H9 (cell line): ENCODE measurements at regions not wholly inside any gene's neighbourhood (a gene's known extent, or its start where the extent isn't known, plus 50 kb on each side); places are given as distances from the start of the nearest gene placed in this dataset.

Source experiments
- DNase-seq: peaks from one replicate; pipeline ENCODE4 v3.0.0-alpha.2; 2017
- H2AFZ ChIP-seq: one replicate; pipeline ENCODE4 v1.6.1; 2013; ENCODE audit warnings: mild to moderate bottlenecking, low read length, control low read depth, moderate library complexity
- H2AK5ac ChIP-seq: 2 replicates; pipeline ENCODE4 v1.6.1; 2013; ENCODE audit warnings: low read length, control low read depth, mixed read lengths; ENCODE audit not compliant: insufficient read length
- H2BK120ac ChIP-seq: one replicate; pipeline ENCODE4 v1.6.1; 2013; ENCODE audit warnings: low read depth, mild to moderate bottlenecking, low read length, control low read depth, inconsistent platforms; ENCODE audit not compliant: poor library complexity, severe bottlenecking
- H2BK12ac ChIP-seq: 2 replicates; pipeline ENCODE4 v1.6.1; 2013; ENCODE audit warnings: low read length, control low read depth, mixed read lengths, low read depth; ENCODE audit not compliant: insufficient read length
- H2BK15ac ChIP-seq: 2 replicates; pipeline ENCODE4 v1.6.1; 2013; ENCODE audit warnings: low read depth, low read length, control low read depth
- H2BK20ac ChIP-seq: one replicate; pipeline ENCODE4 v1.6.1; 2013; ENCODE audit warnings: low read depth, mild to moderate bottlenecking, low read length, control low read depth, inconsistent platforms; ENCODE audit not compliant: poor library complexity, severe bottlenecking
- H2BK5ac ChIP-seq: 2 replicates; pipeline ENCODE4 v1.6.1; 2013; ENCODE audit warnings: low read length, control low read depth, mixed read lengths; ENCODE audit not compliant: insufficient read length
- H3K14ac ChIP-seq: 2 replicates; pipeline ENCODE4 v1.6.1; 2013; ENCODE audit warnings: low read length, control low read depth; ENCODE audit not compliant: insufficient read depth
- H3K18ac ChIP-seq: 2 replicates; pipeline ENCODE4 v1.6.1; 2013; ENCODE audit warnings: low read depth, mild to moderate bottlenecking, mixed read lengths, low read length, control low read depth; ENCODE audit not compliant: insufficient read length
- H3K23ac ChIP-seq: 2 replicates; pipeline ENCODE4 v1.6.1; 2013; ENCODE audit warnings: low read length, control low read depth, mixed read lengths, low read depth; ENCODE audit not compliant: insufficient read length
- H3K23me2 ChIP-seq: 2 replicates; pipeline ENCODE4 v1.6.1; 2013; ENCODE audit warnings: low read depth, mild to moderate bottlenecking, mixed read lengths, low read length, control low read depth; ENCODE audit not compliant: insufficient read length, poor library complexity, severe bottlenecking
- H3K27ac ChIP-seq: 2 replicates; pipeline ENCODE4 v1.5.1; 2013; ENCODE audit warnings: low read length, control low read depth, mixed read lengths, low read depth; ENCODE audit not compliant: insufficient read length
- H3K27me3 ChIP-seq: 2 replicates; pipeline ENCODE4 v1.6.1; 2013; ENCODE audit warnings: low read length, control low read depth, inconsistent platforms; ENCODE audit not compliant: insufficient read depth
- H3K4ac ChIP-seq: 2 replicates; pipeline ENCODE4 v1.6.1; 2013; ENCODE audit warnings: low read depth, mild to moderate bottlenecking, control low read depth, inconsistent platforms, low read length, moderate library complexity
- H3K4me1 ChIP-seq: 2 replicates; pipeline ENCODE4 v1.6.1; 2013; ENCODE audit warnings: low read length, control low read depth, inconsistent platforms; ENCODE audit not compliant: insufficient read depth
- H3K4me2 ChIP-seq: 2 replicates; pipeline ENCODE4 v1.6.1; 2013; ENCODE audit warnings: low read length, control low read depth, mixed read lengths; ENCODE audit not compliant: insufficient read length, insufficient read depth
- H3K56ac ChIP-seq: 2 replicates; pipeline ENCODE4 v1.6.1; 2013; ENCODE audit warnings: low read depth, mild to moderate bottlenecking, mixed read lengths, low read length, control low read depth; ENCODE audit not compliant: insufficient read length
- H3K79me1 ChIP-seq: 2 replicates; pipeline ENCODE4 v1.6.1; 2013; ENCODE audit warnings: low read depth, mild to moderate bottlenecking, moderate library complexity, low read length, control low read depth, inconsistent platforms; ENCODE audit not compliant: insufficient read depth, poor library complexity, severe bottlenecking
- H3K79me2 ChIP-seq: 2 replicates; pipeline ENCODE4 v1.6.1; 2013; ENCODE audit warnings: low read length, control low read depth, inconsistent platforms; ENCODE audit not compliant: insufficient read depth
- H3K9ac ChIP-seq: 2 replicates; pipeline ENCODE4 v1.6.1; 2013; ENCODE audit warnings: low read length, control low read depth, mixed read lengths; ENCODE audit not compliant: insufficient read length; ENCODE audit errors: extremely low read depth
- H3K9me3 ChIP-seq: one replicate; pipeline ENCODE4 v1.6.1; 2013; ENCODE audit warnings: low read depth, low read length, inconsistent platforms; ENCODE audit not compliant: control insufficient read depth
- H3T11ph ChIP-seq: one replicate; pipeline ENCODE4 v1.6.1; 2013; ENCODE audit warnings: mild to moderate bottlenecking, low read length, control low read depth, inconsistent platforms
- H4K20me1 ChIP-seq: one replicate; pipeline ENCODE4 v1.6.1; 2013; ENCODE audit not compliant: control insufficient read depth, insufficient read length, insufficient read depth
- H4K5ac ChIP-seq: 2 replicates; pipeline ENCODE4 v1.6.1; 2013; ENCODE audit warnings: low read depth, mild to moderate bottlenecking, mixed read lengths, low read length, control low read depth; ENCODE audit not compliant: insufficient read length
- H4K8ac ChIP-seq: replicated peaks from 2 replicates; pipeline ENCODE4 v1.6.1; 2013; ENCODE audit warnings: low read length, control low read depth, mixed read lengths, low read depth; ENCODE audit not compliant: insufficient read length
- H4K91ac ChIP-seq: 2 replicates; pipeline ENCODE4 v1.6.1; 2013; ENCODE audit warnings: low read depth, mild to moderate bottlenecking, moderate library complexity, mixed read lengths, low read length, control low read depth; ENCODE audit not compliant: insufficient read length
- H3K27ac Mint-ChIP-seq, 3 experiments: 2 replicates in 2 of 3; 3 replicates in 1 of 3; pipeline ENCODE4 v1.8.0; 2020 to 2021; ENCODE audit warnings: mixed read lengths in 3 of 3, mild to moderate bottlenecking in 1 of 3, moderate library complexity in 1 of 3
- H3K27me3 Mint-ChIP-seq: 2 replicates; pipeline ENCODE4 v1.8.0; 2021; ENCODE audit warnings: low read depth, mild to moderate bottlenecking, moderate library complexity, mixed read lengths
- H3K36me3 Mint-ChIP-seq, 3 experiments: 2 replicates in 2 of 3; 3 replicates in 1 of 3; pipeline ENCODE4 v1.8.0; 2020 to 2021; ENCODE audit warnings: low read depth in 3 of 3, mixed read lengths in 3 of 3; ENCODE audit not compliant: insufficient read depth in 1 of 3
- H3K4me1 Mint-ChIP-seq, 2 experiments: 2 replicates each; pipeline ENCODE4 v1.8.0; 2020; ENCODE audit warnings: mixed read lengths in 2 of 2
- H3K4me3 Mint-ChIP-seq, 2 experiments: 2 replicates in 1 of 2; 3 replicates in 1 of 2; pipeline ENCODE4 v1.8.0; 2020 to 2021; ENCODE audit warnings: mild to moderate bottlenecking in 2 of 2, mixed read lengths in 2 of 2, moderate library complexity in 1 of 2
- H3K9me3 Mint-ChIP-seq, 2 experiments: 2 replicates in 1 of 2; 3 replicates in 1 of 2; pipeline ENCODE4 v1.8.0; 2020; ENCODE audit warnings: mild to moderate bottlenecking in 2 of 2, mixed read lengths in 2 of 2, moderate library complexity in 1 of 2
- CTCF ChIP-seq: fragments of 200-600 bp; sonication (generic); conservative IDR thresholded peaks from 3 replicates; pipeline ENCODE4 v1.8.0; 2021; ENCODE audit warnings: antibody characterized with exemption, mild to moderate bottlenecking
- WGBS: extraction: QIAGEN DNeasy Blood & Tissue Kit; methylation state at CpG from one replicate; pipeline ENCODE4 v1.1.7; 2013; ENCODE audit warnings: missing lambda C conversion rate, low lambda C conversion rate, mixed read lengths; ENCODE audit not compliant: insufficient read length; ENCODE audit errors: extremely low coverage; 5-methylcytosine and 5-hydroxymethylcytosine counted together

GRCh38 chr1:53409233-53409632 is 50.0 kb upstream of the DMRTB1 start:
- no peak for TF ChIP-seq CTCF

More at GRCh38 chr1:53409233-53409632, 50.0 kb upstream of the DMRTB1 start:
- H3K27me3 ChIP-seq, result no peaks in the 10 kb centered on the region
- no peak overlapping the region for H2BK5ac ChIP-seq
- H3K27ac ChIP-seq, result no peak overlapping the region
- H3K79me2 ChIP-seq, result no peaks in the 10 kb centered on the region
- no peak overlapping the region for H3K56ac ChIP-seq
- H2BK15ac ChIP-seq, result no peak overlapping the region
- no peak for DNase-seq
- Mint-ChIP-seq H3K27ac (peak overlapping the region in 2 of 3 experiments; percentile 73 to 90; a peak in 3 of 7 replicates), H3K9me3 (no peaks in the 10 kb centered on the region), H3K4me3 (no peak overlapping the region), H3K36me3 (no peaks in the 10 kb centered on the region; a peak in 2 of 7 replicates), H3K4me1 (peaks cover 17 to 35% of the 10 kb centered on the region in 2 experiments), H3K27me3 (peaks cover 17% of the 10 kb centered on the region)
- H3K79me1 ChIP-seq, result no peaks in the 10 kb centered on the region
- H3K4ac ChIP-seq, result no peak overlapping the region; the same call in 1 of the 2 replicates
- no peak overlapping the region for H4K5ac ChIP-seq
- H3K23me2 ChIP-seq, result no peaks in the 10 kb centered on the region
- H4K20me1 ChIP-seq, result no peaks in the 10 kb centered on the region
- no peaks in the 10 kb centered on the region for H3K4me1 ChIP-seq
- H3T11ph ChIP-seq, result no peak overlapping the region
- H3K14ac ChIP-seq, result no peak overlapping the region
- H4K8ac ChIP-seq, result no peak overlapping the region
- no peak overlapping the region for H3K9ac ChIP-seq
- H3K9me3 ChIP-seq, result no peaks in the 10 kb centered on the region
- peak overlapping the region; percentile 54 for H4K91ac ChIP-seq
- H2AK5ac ChIP-seq, result no peak overlapping the region
- H2BK20ac ChIP-seq, result no peak overlapping the region
- H2AFZ ChIP-seq, result no peak overlapping the region
- no peak overlapping the region for H2BK12ac ChIP-seq
- no peak overlapping the region for H3K23ac ChIP-seq
- H3K4me2 ChIP-seq, result no peak overlapping the region
- H2BK120ac ChIP-seq, result no peak overlapping the region
- WGBS, result no CpG with 5 or more reads among the region's 7 CpGs
- no peak overlapping the region for H3K18ac ChIP-seq
